A673 (cell line): ENCODE measurements at regions not wholly inside any gene's neighbourhood (a gene's known extent, or its start where the extent isn't known, plus 50 kb on each side); places are given as distances from the start of the nearest gene placed in this dataset.

Experiments used
- CTCF ChIP-seq: fragments of 300-800, 200-600 bp; sonication (generic); conservative IDR thresholded peaks from 2 replicates; pipeline ENCODE4 v1.5.1; 2017; ENCODE audit warnings: low read depth, mild to moderate bottlenecking, antibody characterized with exemption, low read length, moderate library complexity, mixed read lengths
- EZH2 ChIP-seq: fragments of 200-600 bp; sonication (generic); IDR thresholded peaks from 2 replicates; pipeline ENCODE4 v1.6.1; 2017; ENCODE audit warnings: borderline replicate concordance, low read depth, mild to moderate bottlenecking, mixed read lengths, antibody characterized with exemption, low read length; ENCODE audit not compliant: poor library complexity, severe bottlenecking

DNA sequence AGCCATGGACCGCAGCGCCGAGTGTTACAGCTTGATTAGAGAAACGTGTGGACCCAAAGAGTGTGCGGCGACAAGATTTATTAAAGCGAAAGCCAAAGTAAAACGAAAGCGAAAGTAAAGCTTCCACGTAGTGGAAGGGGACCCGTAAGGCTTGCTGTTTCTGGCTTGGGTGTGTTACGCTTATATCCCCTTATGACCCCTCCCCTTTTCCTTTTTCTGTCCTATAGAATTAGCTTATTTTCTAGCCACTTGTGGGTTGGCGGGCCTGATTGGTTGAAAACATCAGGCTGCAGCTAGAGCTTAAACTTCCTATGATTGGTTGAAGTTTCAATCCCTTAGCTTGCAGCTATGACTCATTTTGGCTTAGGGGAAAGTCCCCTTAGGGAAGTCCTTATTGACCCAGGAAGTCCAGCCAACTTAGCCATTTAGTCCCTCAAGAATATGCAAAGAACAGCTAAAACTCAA lies 969.7 kb downstream of the DCDC2C start:
- TF ChIP-seq CTCF (no peak), EZH2 (no peak)
